DMS 273 treated with DMSO at 0.1 percent for 48 hours (cell line): ENCODE measurements at regions not wholly inside any gene's neighbourhood (a gene's known extent, or its start where the extent isn't known, plus 50 kb on each side); places are given as distances from the start of the nearest gene placed in this dataset.
"Not testable (repeated sequence)": the region's sequence is repeated elsewhere in the genome, so short reads cannot be mapped to it uniquely, and the experiment has no call there.

Experiments used
- DNase-seq: peaks from one replicate; lab custom pipeline; 2025; lab: John Stamatoyannopoulos, UW

- DNase-seq: no peak
These were observed 615.4 kb downstream of the C12orf50 start for GRCh38 chr12:87413784-87414183.

GRCh38 chr12:87406926-87407325 is 622.3 kb downstream of the C12orf50 start:
- no peak for DNase-seq

GRCh38 chr12:87405918-87406317 is 623.3 kb downstream of the C12orf50 start:
- DNase-seq: no peak

GRCh38 chr12:87394168-87394567 is 635.0 kb downstream of the C12orf50 start:
- DNase-seq: not testable (repeated sequence)

- no peak for DNase-seq
These were observed 640.8 kb downstream of the C12orf50 start for GRCh38 chr12:87388376-87388775.

DNA sequence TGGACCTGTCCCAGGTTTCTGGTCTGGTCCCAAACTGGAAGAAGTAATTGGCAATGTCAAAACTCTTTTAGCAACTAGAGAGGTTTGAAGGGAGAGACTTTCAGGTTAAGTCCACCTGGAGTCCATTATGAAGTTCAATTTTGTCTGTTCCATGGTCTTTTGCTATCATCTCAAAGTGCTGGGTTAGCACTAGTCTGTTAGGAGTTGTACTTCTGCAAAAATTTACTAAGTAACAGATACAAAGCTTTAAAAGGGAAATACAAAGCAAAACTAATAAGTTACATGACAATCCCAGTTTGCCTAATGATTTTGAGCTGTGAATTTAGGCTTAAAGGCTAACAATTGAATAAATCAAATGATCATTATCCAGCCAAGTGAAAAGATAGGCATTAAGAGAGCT is 643.9 kb downstream of the C12orf50 start:
- DNase-seq: no peak

GRCh38 chr12:87384226-87384625 is 645.0 kb downstream of the C12orf50 start:
- DNase-seq: no peak

GRCh38 chr12:87383680-87384079 is 645.5 kb downstream of the C12orf50 start:
- no peak for DNase-seq

GRCh38 chr12:87382959-87383566 is 646.1 kb downstream of the C12orf50 start:
- DNase-seq: no peak

- no peak for DNase-seq
These were observed 646.8 kb downstream of the C12orf50 start for GRCh38 chr12:87382436-87382835.

DNA sequence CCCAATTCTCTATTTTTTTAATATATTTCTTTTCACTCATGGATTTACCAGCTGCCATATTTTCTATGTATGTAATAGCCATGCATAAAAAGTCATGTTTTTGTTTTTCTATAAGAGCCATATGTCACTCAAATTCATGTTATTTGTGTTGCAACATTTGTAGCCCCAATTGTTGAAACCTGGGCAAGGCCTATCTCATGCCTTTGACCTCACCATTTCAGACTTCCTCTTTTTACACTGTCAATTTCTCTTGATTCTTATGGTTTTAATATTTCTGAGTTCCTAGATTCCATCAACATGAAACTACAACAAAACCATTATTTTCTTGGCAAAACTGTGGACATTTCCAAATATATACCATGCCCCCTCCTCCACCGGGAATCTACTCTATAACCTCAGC is 647.5 kb downstream of the C12orf50 start:
- DNase-seq: no peak

DNA sequence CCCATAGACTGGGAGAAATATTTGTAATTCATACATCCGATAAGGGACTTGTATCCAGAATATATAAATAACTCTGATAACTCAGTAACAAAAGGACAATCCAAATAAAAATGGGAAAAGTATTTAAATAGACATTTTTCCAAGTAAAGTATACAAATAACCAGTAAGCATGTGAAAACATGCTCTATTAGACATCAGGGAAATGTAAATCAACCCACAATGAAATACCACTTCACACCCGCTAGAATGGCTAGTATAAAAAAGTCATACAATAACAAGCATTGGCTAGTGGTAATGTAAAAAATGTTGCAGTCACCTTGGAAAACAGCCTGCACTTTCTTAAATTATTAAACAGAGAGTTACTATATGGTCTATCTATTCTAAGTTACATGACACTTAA is 650.7 kb downstream of the C12orf50 start:
- no peak for DNase-seq

DNA sequence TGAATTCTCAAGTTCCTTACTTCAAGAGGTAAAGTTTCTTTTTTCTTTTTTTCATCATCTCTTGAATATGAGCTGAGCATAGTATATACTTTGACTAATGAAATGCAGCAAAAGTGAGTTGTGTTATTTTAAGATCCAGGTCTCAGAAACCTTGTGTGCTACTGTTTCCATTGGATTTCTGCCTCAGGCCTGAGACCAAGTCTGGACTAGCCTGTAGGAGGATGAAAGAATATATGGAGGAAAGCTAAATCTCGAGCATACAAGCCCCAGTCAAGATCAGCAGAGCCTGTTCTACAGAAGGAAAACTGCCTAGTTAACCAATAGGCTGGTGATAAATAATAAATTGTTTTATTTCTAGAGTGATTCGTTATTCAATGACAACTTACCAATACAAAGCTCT is 652.5 kb downstream of the C12orf50 start:
- no peak for DNase-seq

- no peak for DNase-seq
These were observed 660.0 kb downstream of the C12orf50 start for GRCh38 chr12:87369161-87369560.

DNA sequence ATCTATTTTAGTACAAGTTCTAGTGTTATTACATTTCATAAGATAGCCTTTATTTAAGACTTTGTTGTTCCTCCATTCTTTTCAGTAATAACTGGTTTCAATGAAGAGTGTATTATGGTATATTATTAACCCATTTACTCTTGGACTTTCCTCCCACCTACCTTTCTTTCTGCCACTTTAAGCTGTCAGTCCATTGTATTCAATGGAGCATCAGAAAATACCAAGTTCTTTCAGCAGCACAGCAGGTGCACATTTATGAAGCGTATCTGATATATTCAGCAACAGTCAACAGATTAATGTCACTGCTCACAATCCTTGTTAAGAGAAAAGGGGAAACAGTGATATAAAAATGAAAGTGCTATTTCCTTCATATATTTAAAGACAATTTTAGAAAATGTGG is 660.9 kb downstream of the C12orf50 start:
- DNase-seq: no peak

DNA sequence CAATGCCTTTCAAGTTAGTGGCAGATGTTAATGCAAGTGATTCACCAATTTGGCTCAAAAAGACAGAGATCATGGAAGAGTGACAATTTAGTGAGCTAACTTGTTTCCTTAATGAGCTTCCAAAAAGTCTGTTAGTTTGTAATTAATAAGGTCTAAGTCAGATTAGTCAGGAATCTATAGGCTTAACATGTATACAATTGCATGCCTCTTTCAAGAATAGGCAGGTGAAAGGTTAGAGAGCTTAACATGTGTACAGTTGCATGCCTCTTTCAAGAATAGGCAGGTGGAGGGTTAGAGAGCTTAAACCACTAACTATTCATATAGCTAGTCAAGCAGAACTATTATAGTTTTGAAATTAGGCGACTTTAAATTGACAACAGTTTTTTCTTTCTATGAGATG is 663.8 kb downstream of the C12orf50 start:
- DNase-seq: no peak

DNA sequence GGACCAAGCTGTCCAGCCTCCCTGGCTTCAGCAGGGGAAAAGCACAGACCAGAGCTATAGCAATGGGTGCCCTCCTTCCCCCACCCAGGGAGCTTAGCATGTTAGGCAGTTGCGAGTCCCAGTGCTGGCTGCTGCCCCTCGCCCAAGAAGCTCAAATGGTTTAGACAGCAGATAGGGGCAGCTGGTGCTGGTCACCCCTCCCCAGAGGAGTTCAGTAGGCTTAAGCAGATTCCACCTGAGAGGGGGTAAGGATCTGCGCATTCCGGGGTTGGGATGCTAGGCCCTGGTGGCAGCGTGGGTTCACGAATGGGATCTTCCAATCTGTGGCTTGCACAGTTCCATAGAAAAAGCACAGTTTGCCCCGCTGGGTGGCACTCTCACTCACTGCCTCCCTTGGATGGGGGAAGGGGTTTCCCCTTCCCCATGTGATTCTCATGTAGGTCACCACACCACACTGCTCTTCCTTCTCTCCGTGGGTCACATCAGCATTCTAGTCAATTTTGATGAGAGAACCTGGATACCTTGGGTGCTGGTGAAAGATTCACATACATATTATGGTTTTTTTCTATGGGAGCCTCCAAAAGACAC is 665.6 kb downstream of the C12orf50 start:
- no peak for DNase-seq

DNA sequence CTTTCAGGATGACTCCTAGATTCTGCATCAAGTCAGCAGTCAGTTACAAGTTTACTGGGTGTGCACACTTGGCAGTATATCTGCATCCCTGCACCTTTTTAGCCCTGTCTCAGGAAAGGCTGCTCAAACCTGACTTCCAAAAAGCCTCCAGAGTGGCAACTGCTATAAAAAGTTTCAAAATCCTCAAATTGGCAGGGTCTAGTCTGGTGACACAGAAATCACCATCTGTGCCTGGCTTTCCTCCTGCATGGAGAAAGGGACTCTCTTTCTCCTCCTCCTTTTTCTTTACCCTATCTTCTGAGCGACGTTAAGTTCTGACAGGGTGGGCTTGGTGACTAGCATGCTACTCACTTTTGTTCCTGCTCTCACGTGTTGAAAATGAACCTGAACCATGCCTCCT is 679.5 kb downstream of the C12orf50 start:
- no peak for DNase-seq

GRCh38 chr12:87348071-87348470 is 681.1 kb downstream of the C12orf50 start:
- DNase-seq: no peak

DNA sequence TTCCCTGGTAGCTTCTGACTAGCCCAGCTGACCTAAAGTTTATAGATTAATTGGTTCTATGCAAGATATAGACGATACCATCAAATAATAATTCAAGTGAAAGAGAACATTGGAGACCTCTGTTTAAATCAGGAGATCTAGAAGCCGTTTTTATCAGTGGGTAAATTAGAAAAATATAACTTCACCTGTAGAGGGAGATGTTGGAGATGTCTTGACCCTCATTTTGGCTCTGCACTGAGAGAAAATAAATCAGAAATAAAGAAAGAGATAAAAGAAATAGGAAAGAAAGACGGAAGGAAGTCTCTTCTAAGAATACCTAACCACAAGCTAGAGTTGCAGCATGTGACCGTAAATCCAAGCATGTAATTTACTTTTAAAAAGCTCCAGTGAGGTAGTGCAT is 684.5 kb downstream of the C12orf50 start:
- DNase-seq: no peak

GRCh38 chr12:87338681-87339080 is 690.5 kb downstream of the C12orf50 start:
- no peak for DNase-seq

- DNase-seq: no peak
These were observed 692.3 kb downstream of the C12orf50 start for GRCh38 chr12:87336814-87337336.

DNA sequence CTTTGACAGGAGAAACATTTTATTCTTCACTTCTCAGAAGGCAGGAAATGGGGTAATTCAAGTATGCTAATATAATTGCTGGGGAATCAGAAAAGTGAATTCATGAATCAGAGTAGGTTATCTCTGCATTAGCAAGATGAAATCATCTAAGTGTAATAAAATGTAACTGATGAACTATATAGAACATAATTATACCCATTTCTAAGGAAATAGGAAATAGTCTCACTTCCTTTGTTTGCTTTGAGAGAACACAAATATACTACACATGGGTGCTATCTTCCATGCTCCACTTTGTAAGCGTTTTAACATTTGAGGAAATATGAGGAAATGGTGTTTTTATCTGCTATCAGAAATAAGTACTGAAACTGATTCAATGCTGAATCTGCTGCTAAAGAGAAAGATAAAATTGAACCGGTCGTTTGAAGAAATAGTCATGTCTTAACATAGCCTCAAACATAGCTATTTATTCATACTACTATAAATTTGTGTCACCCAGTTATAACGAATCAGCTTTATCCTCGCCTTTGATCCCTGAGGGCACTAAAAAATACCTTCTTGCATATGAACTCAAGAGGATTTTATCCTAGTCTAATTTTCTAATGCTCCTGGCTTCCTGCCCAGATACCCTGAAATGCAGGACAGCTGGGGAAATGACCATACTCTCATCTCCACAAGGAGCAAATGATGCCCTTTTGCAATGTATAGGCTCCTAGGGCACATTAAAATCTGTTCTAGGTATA is 696.0 kb downstream of the C12orf50 start:
- no peak for DNase-seq
